CD14-positive monocyte (primary cell): ENCODE measurements at regions not wholly inside any gene's neighbourhood (a gene's known extent, or its start where the extent isn't known, plus 50 kb on each side); places are given as distances from the start of the nearest gene placed in this dataset.

Experiments used
- DNase-seq, 3 donors: peaks; one replicate each; pipeline ENCODE4 v3.0.0-alpha.2; 2011 to 2022
- H2AFZ ChIP-seq: 2 replicates; pipeline ENCODE4 v1.6.0; 2012; ENCODE audit warnings: mild to moderate bottlenecking, low read depth, low read length, inconsistent platforms; ENCODE audit not compliant: insufficient read depth, poor library complexity, severe bottlenecking
- H3K27ac ChIP-seq, 2 donors: 1 replicate in 1 of 2; 2 replicates in 1 of 2; pipeline ENCODE4 v1.5.1; 2012 to 2013; ENCODE audit warnings: low read length in 2 of 2, control low read depth in 1 of 2, inconsistent platforms in 1 of 2, low read depth in 1 of 2, mild to moderate bottlenecking in 1 of 2
- H3K27me3 ChIP-seq, 2 donors: one replicate each; pipeline versions ENCODE4 v1.6.0 to v1.6.1; 2011 to 2013; ENCODE audit warnings: low read length in 2 of 2; ENCODE audit not compliant: control insufficient read depth in 2 of 2, insufficient read depth in 2 of 2
- H3K36me3 ChIP-seq, 2 donors: replicated peaks in 1 of 2; 1 replicate in 1 of 2; 2 replicates in 1 of 2; pipeline versions ENCODE4 v1.5.1 to v1.6.1; 2012 to 2013; ENCODE audit warnings: low read length in 2 of 2, control low read depth in 1 of 2, inconsistent platforms in 1 of 2, mild to moderate bottlenecking in 1 of 2; ENCODE audit not compliant: insufficient read depth in 2 of 2, control insufficient read depth in 1 of 2
- H3K4me1 ChIP-seq, 2 donors: 1 replicate in 1 of 2; 2 replicates in 1 of 2; pipeline versions ENCODE4 v1.5.1 to v1.6.1; 2012 to 2013; ENCODE audit warnings: low read length in 2 of 2, control low read depth in 1 of 2, inconsistent platforms in 1 of 2, mild to moderate bottlenecking in 1 of 2, moderate library complexity in 1 of 2; ENCODE audit not compliant: insufficient read depth in 2 of 2, control insufficient read depth in 1 of 2
- H3K4me2 ChIP-seq: replicated peaks from 2 replicates; pipeline ENCODE3; 2012; ENCODE audit warnings: low read length, moderate library complexity, mild to moderate bottlenecking; ENCODE audit not compliant: poor library complexity, severe bottlenecking; ENCODE audit errors: extremely low read depth
- H3K4me3 ChIP-seq, 3 experiments: fragments of 200-600 bp in 1 of 3; sonication (generic) in 1 of 3; replicated peaks in 1 of 3; 1 replicate in 2 of 3; 2 replicates in 1 of 3; pipeline ENCODE4 v1.5.1; 2011 to 2013; ENCODE audit warnings: low read length in 3 of 3, mild to moderate bottlenecking in 3 of 3, control low read depth in 2 of 3, low read depth in 2 of 3, inconsistent platforms in 1 of 3, moderate library complexity in 1 of 3
- H3K79me2 ChIP-seq: 2 replicates; pipeline ENCODE4 v1.6.0; 2012; ENCODE audit warnings: mild to moderate bottlenecking, control low read depth, inconsistent platforms, low read length, moderate library complexity; ENCODE audit not compliant: insufficient read depth
- H3K9ac ChIP-seq: 2 replicates; pipeline ENCODE4 v1.6.0; 2017; ENCODE audit warnings: low read length, mild to moderate bottlenecking; ENCODE audit not compliant: insufficient read depth, poor library complexity, severe bottlenecking
- H3K9me3 ChIP-seq, 2 donors: replicated peaks in 1 of 2; 1 replicate in 1 of 2; 2 replicates in 1 of 2; pipeline versions ENCODE4 v1.5.1 to v1.6.1; 2012 to 2013; ENCODE audit warnings: low read length in 2 of 2, control low read depth in 1 of 2; ENCODE audit not compliant: control insufficient read depth in 1 of 2, insufficient read depth in 1 of 2
- H4K20me1 ChIP-seq: 2 replicates; pipeline ENCODE4 v1.6.0; 2012; ENCODE audit warnings: mild to moderate bottlenecking, low read length, control low read depth, moderate library complexity; ENCODE audit not compliant: insufficient read depth
- H3K27ac Mint-ChIP-seq, 7 donors: one replicate each; pipeline ENCODE4 v1.8.0; 2020; ENCODE audit warnings: mild to moderate bottlenecking in 7 of 7, mixed read lengths in 7 of 7, moderate library complexity in 6 of 7, inconsistent platforms in 2 of 7
- H3K27me3 Mint-ChIP-seq, 3 donors: one replicate each; pipeline ENCODE4 v1.8.0; 2021 to 2022; ENCODE audit warnings: low read depth in 3 of 3, mild to moderate bottlenecking in 3 of 3, mixed read lengths in 3 of 3, moderate library complexity in 3 of 3, inconsistent platforms in 1 of 3
- H3K36me3 Mint-ChIP-seq, 2 donors: one replicate each; pipeline ENCODE4 v1.8.0; 2020; ENCODE audit warnings: mixed read lengths in 2 of 2, inconsistent platforms in 1 of 2, mild to moderate bottlenecking in 1 of 2
- H3K4me1 Mint-ChIP-seq: one replicate; pipeline ENCODE4 v1.8.0; 2020; ENCODE audit warnings: mild to moderate bottlenecking, mixed read lengths
- H3K4me3 Mint-ChIP-seq, 2 donors: one replicate each; pipeline ENCODE4 v1.8.0; 2020; ENCODE audit warnings: mild to moderate bottlenecking in 2 of 2, mixed read lengths in 2 of 2, moderate library complexity in 1 of 2
- H3K9me3 Mint-ChIP-seq, 7 donors: one replicate each; pipeline ENCODE4 v1.8.0; 2020 to 2022; ENCODE audit warnings: mixed read lengths in 7 of 7, mild to moderate bottlenecking in 6 of 7, moderate library complexity in 6 of 7, inconsistent platforms in 2 of 7
- WGBS: methylation state at CpG from one replicate; pipeline ENCODE4 v1.1.5; 2013; ENCODE audit warnings: missing lambda C conversion rate; ENCODE audit not compliant: insufficient coverage; 5-methylcytosine and 5-hydroxymethylcytosine counted together
- intact Hi-C, 2 donors: fragments of 100-400 bp; cut with micrococcal nuclease; formaldehyde crosslinking; loops; one replicate each; pipeline versions ENCODE4 v1.15.0 to v1.15.1; 2023
- TF ChIP-seq, protein P1 (sequence below): fragments of 200-600 bp; IDR thresholded peaks from one replicate; pipeline ENCODE4 v1.8.0; 2022; ENCODE audit warnings: antibody characterized with exemption, mild to moderate bottlenecking

DNA sequence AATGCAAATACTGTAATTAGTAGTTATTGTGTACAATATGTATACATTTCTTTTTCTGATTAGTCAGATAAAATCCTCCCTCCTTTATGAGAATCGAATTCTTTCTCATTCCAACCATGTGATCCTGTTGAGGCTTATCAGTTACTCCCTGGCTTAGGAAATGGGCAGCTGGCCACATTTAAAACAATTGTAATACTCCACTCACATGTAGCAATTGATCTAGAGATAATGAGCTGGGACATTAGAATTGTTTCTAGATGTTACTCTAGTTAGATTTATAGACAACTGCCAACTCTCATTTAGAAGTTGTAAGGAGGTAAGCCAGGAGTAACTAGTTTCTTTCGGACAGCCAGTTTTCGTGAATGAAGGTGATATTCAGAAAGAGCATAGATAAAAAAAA is 859.3 kb upstream of the AADAT start:
- TF ChIP-seq, protein P1, sequence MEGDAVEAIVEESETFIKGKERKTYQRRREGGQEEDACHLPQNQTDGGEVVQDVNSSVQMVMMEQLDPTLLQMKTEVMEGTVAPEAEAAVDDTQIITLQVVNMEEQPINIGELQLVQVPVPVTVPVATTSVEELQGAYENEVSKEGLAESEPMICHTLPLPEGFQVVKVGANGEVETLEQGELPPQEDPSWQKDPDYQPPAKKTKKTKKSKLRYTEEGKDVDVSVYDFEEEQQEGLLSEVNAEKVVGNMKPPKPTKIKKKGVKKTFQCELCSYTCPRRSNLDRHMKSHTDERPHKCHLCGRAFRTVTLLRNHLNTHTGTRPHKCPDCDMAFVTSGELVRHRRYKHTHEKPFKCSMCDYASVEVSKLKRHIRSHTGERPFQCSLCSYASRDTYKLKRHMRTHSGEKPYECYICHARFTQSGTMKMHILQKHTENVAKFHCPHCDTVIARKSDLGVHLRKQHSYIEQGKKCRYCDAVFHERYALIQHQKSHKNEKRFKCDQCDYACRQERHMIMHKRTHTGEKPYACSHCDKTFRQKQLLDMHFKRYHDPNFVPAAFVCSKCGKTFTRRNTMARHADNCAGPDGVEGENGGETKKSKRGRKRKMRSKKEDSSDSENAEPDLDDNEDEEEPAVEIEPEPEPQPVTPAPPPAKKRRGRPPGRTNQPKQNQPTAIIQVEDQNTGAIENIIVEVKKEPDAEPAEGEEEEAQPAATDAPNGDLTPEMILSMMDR, result no peak
- Mint-ChIP-seq H3K27ac (no peak overlapping the region), H3K4me3 (no peak overlapping the region), H3K36me3 (no peaks in the 10 kb centered on the region), H3K4me1 (no peaks in the 10 kb centered on the region), H3K9me3 (peaks cover 0 to 7% (median 3%) of the 10 kb centered on the region in 7 donors), H3K27me3 (no peaks in the 10 kb centered on the region)
- no peak for DNase-seq
- H3K4me2 ChIP-seq, result no peak overlapping the region
- H4K20me1 ChIP-seq, result no peaks in the 10 kb centered on the region
- no peaks in the 10 kb centered on the region for H3K79me2 ChIP-seq
- no peaks in the 10 kb centered on the region for H3K27me3 ChIP-seq
- no peak overlapping the region for H3K27ac ChIP-seq
- WGBS, result no CpG with 5 or more reads among the region's 3 CpGs
- no peak overlapping the region for H2AFZ ChIP-seq
- no peaks in the 10 kb centered on the region for H3K4me1 ChIP-seq
- H3K36me3 ChIP-seq, result no peaks in the 10 kb centered on the region
- intact Hi-C loops, result no loop called here
- no peak overlapping the region for H3K4me3 ChIP-seq
- no peak overlapping the region for H3K9ac ChIP-seq
- H3K9me3 ChIP-seq, result no peaks in the 10 kb centered on the region

DNA sequence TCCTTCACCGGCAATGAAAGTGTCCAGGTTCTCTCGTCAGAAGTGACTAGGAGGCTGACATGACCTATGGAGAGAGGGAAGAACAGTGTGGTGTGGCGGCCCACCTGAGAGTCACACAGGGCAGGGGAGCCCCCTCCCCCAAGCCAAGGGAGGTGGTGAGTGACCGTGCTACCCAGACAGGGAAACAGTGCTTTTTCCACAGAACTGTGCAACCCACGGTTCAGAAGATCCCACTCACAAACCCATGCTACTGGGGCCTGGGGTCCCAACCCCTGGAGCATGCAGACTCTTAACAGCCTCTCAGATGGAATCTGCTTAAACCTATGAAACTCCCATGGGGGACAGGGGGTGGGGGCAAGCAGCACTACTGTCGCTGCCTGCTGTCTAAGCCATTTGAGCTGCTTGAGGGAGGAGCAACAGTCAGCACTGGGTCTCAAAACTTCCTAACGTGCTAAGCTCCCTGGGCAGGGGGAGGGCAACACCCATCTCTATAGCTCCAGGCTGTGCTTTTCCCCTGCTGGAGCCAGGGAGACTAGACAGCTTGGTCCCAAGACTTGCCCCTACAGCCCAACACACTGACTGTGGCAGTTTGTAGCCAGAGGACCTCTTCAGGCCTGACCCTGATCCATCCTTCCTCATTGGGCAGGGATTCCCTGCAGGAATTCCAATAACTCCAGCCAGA is 850.4 kb upstream of the AADAT start:
- WGBS, result 87% methylated on average over 4 of the region's 7 CpGs
- no peak overlapping the region for H3K27ac Mint-ChIP-seq
- H3K4me1 Mint-ChIP-seq, result no peaks in the 10 kb centered on the region
- H3K4me3 Mint-ChIP-seq, result no peak overlapping the region
- H3K36me3 ChIP-seq, result no peaks in the 10 kb centered on the region
- H4K20me1 ChIP-seq, result no peaks in the 10 kb centered on the region
- H3K79me2 ChIP-seq, result no peaks in the 10 kb centered on the region
- H3K4me1 ChIP-seq, result no peaks in the 10 kb centered on the region
- peaks cover 14% of the 10 kb centered on the region in 2 donors for H3K9me3 ChIP-seq
- H3K9ac ChIP-seq, result no peak overlapping the region
- TF ChIP-seq, protein P1, result no peak
- no peak overlapping the region for H3K4me3 ChIP-seq
- no peak for DNase-seq
- peaks cover 4 to 22% (median 9%) of the 10 kb centered on the region in 7 donors for H3K9me3 Mint-ChIP-seq
- no peaks in the 10 kb centered on the region for H3K36me3 Mint-ChIP-seq
- H3K4me2 ChIP-seq, result no peak overlapping the region
- no peaks in the 10 kb centered on the region for H3K27me3 Mint-ChIP-seq
- intact Hi-C loops, result no loop called here
- H2AFZ ChIP-seq, result no peak overlapping the region
- H3K27ac ChIP-seq, result no peak overlapping the region
- no peaks in the 10 kb centered on the region for H3K27me3 ChIP-seq
